HEK293 (cell line): ENCODE measurements at regions not wholly inside any gene's neighbourhood (a gene's known extent, or its start where the extent isn't known, plus 50 kb on each side); places are given as distances from the start of the nearest gene placed in this dataset.
A peak's percentile ranks its signal among the peaks of the same experiment; 100 is the strongest.

Experiments
- CTCF ChIA-PET: fragments of 350-600 bp; formaldehyde crosslinking; extraction: SDS; loops from one replicate; lab custom pipeline; 2021; ENCODE audit warnings: antibody characterized with exemption; lab: Yijun Ruan, JAX
- POLR2A ChIA-PET: fragments of 300-600 bp; formaldehyde crosslinking; extraction: SDS; loops from one replicate; lab custom pipeline; 2020; ENCODE audit warnings: antibody characterized with exemption, inconsistent platforms; lab: Yijun Ruan, JAX
- H3K27ac ChIP-seq: fragments of 200-500 bp; sonication (Bioruptor generic); 2 replicates; pipeline ENCODE4 v1.5.1; 2014; ENCODE audit warnings: low read depth, low read length, control low read depth, inconsistent platforms; ENCODE audit errors: extremely low read depth
- H3K36me3 ChIP-seq, 2 experiments: fragments of 200-500 bp in 1 of 2; sonication (Bioruptor generic) in 1 of 2; 1 replicate in 1 of 2; 2 replicates in 1 of 2; pipeline ENCODE4 v1.5.1; 2014 to 2017; ENCODE audit warnings: inconsistent platforms in 2 of 2, low read length in 2 of 2; ENCODE audit not compliant: control insufficient read depth in 2 of 2, insufficient read depth in 1 of 2
- H3K4me1 ChIP-seq: fragments of 200-500 bp; sonication (Bioruptor generic); 2 replicates; pipeline ENCODE4 v1.5.1; 2014; ENCODE audit warnings: mild to moderate bottlenecking, low read length, inconsistent platforms; ENCODE audit not compliant: control insufficient read depth, insufficient read depth
- H3K4me3 ChIP-seq: 2 replicates; pipeline ENCODE4 v1.5.1; 2011; ENCODE audit warnings: low read depth, mild to moderate bottlenecking, control low read depth, low read length, moderate library complexity
- H3K9me3 ChIP-seq: fragments of 200-500 bp; sonication (Bioruptor generic); 2 replicates; pipeline ENCODE4 v1.5.1; 2014; ENCODE audit warnings: low read depth, low read length, inconsistent platforms; ENCODE audit not compliant: control insufficient read depth, insufficient read depth
- EGR2 ChIP-seq: fragments of 450-650 bp; formaldehyde crosslinking; IDR thresholded peaks from 2 replicates; pipeline ENCODE4 v1.5.1; 2016; ENCODE audit warnings: low read depth, missing biosample characterization, missing genetic modification characterization
- GLI4 ChIP-seq: fragments of 450-650 bp; formaldehyde crosslinking; IDR thresholded peaks from 2 replicates; pipeline ENCODE4 v1.5.1; 2016; ENCODE audit warnings: missing biosample characterization, missing genetic modification characterization
- KLF16 ChIP-seq: fragments of 450-650 bp; formaldehyde crosslinking; IDR thresholded peaks from 2 replicates; pipeline ENCODE4 v1.5.1; 2017; ENCODE audit warnings: missing biosample characterization, missing genetic modification characterization
- TRIM28 ChIP-seq: IDR thresholded peaks from 2 replicates; pipeline ENCODE4 v1.6.1; 2011; ENCODE audit warnings: low read length, control low read depth, borderline replicate concordance
- ZFHX2 ChIP-seq: fragments of 450-650 bp; formaldehyde crosslinking; conservative IDR thresholded peaks from 2 replicates; pipeline ENCODE4 v1.5.1; 2016; ENCODE audit warnings: missing biosample characterization, missing genetic modification characterization
- ZNF138 ChIP-seq: fragments of 450-650 bp; formaldehyde crosslinking; IDR thresholded peaks from 2 replicates; pipeline ENCODE4 v1.5.1; 2016; ENCODE audit warnings: missing biosample characterization, missing genetic modification characterization, borderline replicate concordance
- ZNF274 ChIP-seq, 2 experiments: fragments of 200-500 bp in 1 of 2; fragments of 450-650 bp in 1 of 2; sonication (Bioruptor generic) in 1 of 2; formaldehyde crosslinking in 1 of 2; IDR thresholded peaks; 2 replicates each; pipeline versions ENCODE4 v1.5.1 to v1.6.1; 2014 to 2016; ENCODE audit warnings: borderline replicate concordance in 1 of 2, inconsistent platforms in 1 of 2, low read length in 1 of 2, missing biosample characterization in 1 of 2, missing genetic modification characterization in 1 of 2
- ZNF302 ChIP-seq: fragments of 450-650 bp; formaldehyde crosslinking; IDR thresholded peaks from 2 replicates; pipeline ENCODE4 v1.5.1; 2016; ENCODE audit warnings: missing biosample characterization, missing genetic modification characterization, low read depth
- ZNF335 ChIP-seq: fragments of 450-650 bp; formaldehyde crosslinking; conservative IDR thresholded peaks from 2 replicates; pipeline ENCODE4 v1.5.1; 2016; ENCODE audit warnings: missing biosample characterization, missing genetic modification characterization
- ZNF549 ChIP-seq: fragments of 450-650 bp; IDR thresholded peaks from 2 replicates; pipeline ENCODE4 v1.5.1; 2018; ENCODE audit warnings: missing biosample characterization, missing genetic modification characterization, mild to moderate bottlenecking, inconsistent platforms, moderate library complexity
- ZNF558 ChIP-seq: fragments of 450-650 bp; formaldehyde crosslinking; IDR thresholded peaks from 2 replicates; pipeline ENCODE4 v1.5.1; 2016; ENCODE audit warnings: missing biosample characterization, missing genetic modification characterization
- ZNF561 ChIP-seq: fragments of 450-650 bp; IDR thresholded peaks from 2 replicates; pipeline ENCODE4 v1.5.1; 2018; ENCODE audit warnings: missing biosample characterization, missing genetic modification characterization, borderline replicate concordance
- ZNF596 ChIP-seq: fragments of 450-650 bp; IDR thresholded peaks from 2 replicates; pipeline ENCODE4 v1.5.0; 2018; ENCODE audit warnings: missing biosample characterization, mild to moderate bottlenecking, missing genetic modification characterization, moderate library complexity
- ZNF629 ChIP-seq: fragments of 450-650 bp; formaldehyde crosslinking; IDR thresholded peaks from 2 replicates; pipeline ENCODE4 v1.5.1; 2017; ENCODE audit warnings: missing biosample characterization, missing genetic modification characterization
- ZNF768 ChIP-seq: fragments of 450-650 bp; formaldehyde crosslinking; IDR thresholded peaks from 2 replicates; pipeline ENCODE4 v1.5.1; 2018; ENCODE audit warnings: missing biosample characterization, mild to moderate bottlenecking, missing genetic modification characterization
- TF ChIP-seq, protein P1 (sequence below): fragments of 450-650 bp; formaldehyde crosslinking; IDR thresholded peaks from 2 replicates; pipeline ENCODE4 v1.5.1; 2016; ENCODE audit warnings: missing biosample characterization, missing genetic modification characterization, low read depth

DNA sequence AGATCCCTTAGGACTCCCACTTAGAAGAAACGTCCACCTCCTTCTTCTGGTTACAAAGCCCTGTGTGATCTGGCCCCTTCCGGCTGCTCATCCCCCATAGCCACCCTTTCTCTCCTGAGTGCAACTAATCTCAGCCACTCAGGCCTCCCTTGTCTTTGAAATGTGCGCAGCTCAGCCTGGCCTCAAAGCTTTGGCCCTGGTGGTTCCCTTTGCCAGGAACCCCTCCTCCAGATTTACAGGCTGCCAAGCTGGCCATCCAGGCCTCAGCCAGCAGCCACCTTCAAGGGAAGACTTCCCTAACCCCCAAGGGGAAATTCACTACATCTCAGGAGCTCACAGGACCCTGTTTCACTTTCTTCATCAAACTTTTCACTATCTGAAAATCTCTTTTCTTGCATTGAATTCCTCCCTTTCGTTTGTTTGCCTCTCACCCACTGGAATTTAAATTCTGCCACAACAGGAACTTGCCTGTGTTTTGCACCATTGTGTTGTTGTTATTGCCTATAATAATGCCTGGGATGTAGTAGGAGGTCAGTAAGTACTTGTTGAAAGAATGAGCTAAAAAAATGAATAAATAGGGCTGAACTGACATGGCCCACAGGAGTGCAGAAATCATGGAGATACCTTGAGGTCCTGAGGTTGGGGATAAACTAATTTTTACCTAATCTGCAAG is 109.5 kb upstream of the PFN2 start:
- ChIA-PET POLR2A (no interaction called here), CTCF (no interaction called here)
- no peaks in the 10 kb centered on the region for H3K36me3 ChIP-seq
- no peak overlapping the region for H3K4me3 ChIP-seq
- H3K4me1 ChIP-seq: no peaks in the 10 kb centered on the region
- no peak overlapping the region for H3K27ac ChIP-seq
- H3K9me3 ChIP-seq: no peaks in the 10 kb centered on the region
- no peak for TF ChIP-seq ZNF561 (tag by site-specific recombination)
- TF ChIP-seq ZNF335 (tag by site-specific recombination): no peak
- TF ChIP-seq ZNF558 (tag by site-specific recombination): no peak
- TF ChIP-seq ZNF138 (tag by site-specific recombination): no peak
- TF ChIP-seq GLI4: no peak
- TF ChIP-seq TRIM28: no peak
- TF ChIP-seq ZNF302 (tag by site-specific recombination): no peak

DNA sequence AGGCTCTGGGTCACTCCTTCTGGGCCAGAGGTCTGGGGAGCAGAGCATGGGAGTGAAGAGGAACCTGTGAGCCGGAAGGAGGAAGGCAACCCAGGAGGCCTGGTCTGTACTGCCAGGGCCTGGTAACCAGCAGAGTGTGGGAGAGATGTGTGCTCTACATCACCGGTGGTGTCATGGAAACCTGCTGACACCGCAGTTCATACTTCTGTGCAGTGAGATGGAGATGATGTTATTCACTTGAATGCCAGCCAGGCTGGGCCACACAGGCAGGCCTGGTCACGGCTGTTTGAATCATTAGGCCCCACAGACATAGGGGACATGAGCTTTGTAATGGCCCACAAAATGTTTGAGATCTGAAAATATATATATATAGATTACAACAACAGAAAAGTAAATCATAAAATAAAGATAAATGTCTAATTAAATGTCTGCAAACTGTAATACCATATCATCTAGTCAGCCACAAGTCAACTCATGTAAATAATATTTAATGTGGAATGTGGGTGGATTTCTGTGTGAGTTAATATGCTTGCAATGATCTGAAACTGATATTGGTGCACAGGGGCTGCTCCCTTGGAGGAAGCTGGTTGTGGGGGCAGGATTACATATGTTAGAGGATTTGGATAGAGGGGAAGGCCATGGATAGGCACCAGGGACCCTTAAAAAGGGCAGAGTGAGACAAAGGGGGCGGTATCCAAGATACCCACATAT is 108.5 kb upstream of the PFN2 start:
- H3K4me3 ChIP-seq: no peak overlapping the region
- POLR2A ChIA-PET: no interaction called here
- CTCF ChIA-PET: interaction anchor here (0.7 kb wide), 1 partner anchor 94 kb away, joined by 4 read pairs; no protein-coding TSS in a partner anchor

DNA sequence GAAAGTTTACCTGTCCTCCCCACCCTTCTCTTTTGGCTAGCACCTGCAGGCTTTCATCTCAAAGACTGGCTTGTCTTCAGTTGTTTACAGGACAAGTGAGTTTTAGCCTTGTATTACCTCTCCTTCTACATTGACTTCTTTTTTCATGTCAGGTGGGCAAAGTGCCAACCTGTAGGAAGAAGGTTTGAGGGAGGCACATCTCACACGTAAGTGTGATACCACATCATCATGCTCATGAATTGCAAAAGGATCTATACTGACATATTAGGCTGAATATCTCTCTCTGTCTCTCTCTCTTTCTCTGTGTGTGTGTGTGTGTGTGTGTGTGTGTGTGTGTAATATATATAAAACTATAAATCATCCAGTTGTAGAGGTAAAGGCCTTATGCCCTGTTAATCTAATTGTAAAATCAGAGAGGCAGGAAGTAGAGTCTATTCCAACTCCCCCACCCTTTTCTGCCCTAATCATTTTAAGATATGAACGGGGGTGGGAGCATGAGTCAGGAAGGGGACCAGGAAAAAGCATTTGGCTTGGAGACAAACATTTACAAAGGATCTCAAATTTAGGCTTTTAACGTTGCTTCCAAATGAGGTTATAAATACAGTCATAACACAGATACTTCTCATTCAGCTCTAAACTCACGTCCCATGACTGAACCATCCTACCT is 107.0 kb upstream of the PFN2 start:
- H3K9me3 ChIP-seq: no peaks in the 10 kb centered on the region
- H3K4me3 ChIP-seq: no peak overlapping the region
- TF ChIP-seq ZNF629 (tag by site-specific recombination) (no peak), ZNF549 (tag by site-specific recombination) (no peak), ZNF274 (IDR thresholded peaks at IDR 0.05; ENCODE audit: low read length) (no peak), ZNF274 (tag by site-specific recombination; IDR thresholded peaks at IDR 0.05; ENCODE audit: borderline replicate concordance) (no peak), EGR2 (tag by site-specific recombination) (0 out of 2 replicates have a peak, but pooled peaks have one; percentile 20), ZFHX2 (peak; percentile 55; the same call in 1 of the 2 replicates)
- TF ChIP-seq, all 188 proteins: peak for 2
- POLR2A ChIA-PET: no interaction called here
- H3K36me3 ChIP-seq: no peaks in the 10 kb centered on the region
- no peak overlapping the region for H3K27ac ChIP-seq
- no peaks in the 10 kb centered on the region for H3K4me1 ChIP-seq
- CTCF ChIA-PET: no interaction called here

More for the DNA sequence above, 108.5 kb upstream of the PFN2 start:
- H3K36me3 ChIP-seq: no peaks in the 10 kb centered on the region
- no peaks in the 10 kb centered on the region for H3K4me1 ChIP-seq
- no peaks in the 10 kb centered on the region for H3K9me3 ChIP-seq
- no peak overlapping the region for H3K27ac ChIP-seq
- TF ChIP-seq, protein P1, sequence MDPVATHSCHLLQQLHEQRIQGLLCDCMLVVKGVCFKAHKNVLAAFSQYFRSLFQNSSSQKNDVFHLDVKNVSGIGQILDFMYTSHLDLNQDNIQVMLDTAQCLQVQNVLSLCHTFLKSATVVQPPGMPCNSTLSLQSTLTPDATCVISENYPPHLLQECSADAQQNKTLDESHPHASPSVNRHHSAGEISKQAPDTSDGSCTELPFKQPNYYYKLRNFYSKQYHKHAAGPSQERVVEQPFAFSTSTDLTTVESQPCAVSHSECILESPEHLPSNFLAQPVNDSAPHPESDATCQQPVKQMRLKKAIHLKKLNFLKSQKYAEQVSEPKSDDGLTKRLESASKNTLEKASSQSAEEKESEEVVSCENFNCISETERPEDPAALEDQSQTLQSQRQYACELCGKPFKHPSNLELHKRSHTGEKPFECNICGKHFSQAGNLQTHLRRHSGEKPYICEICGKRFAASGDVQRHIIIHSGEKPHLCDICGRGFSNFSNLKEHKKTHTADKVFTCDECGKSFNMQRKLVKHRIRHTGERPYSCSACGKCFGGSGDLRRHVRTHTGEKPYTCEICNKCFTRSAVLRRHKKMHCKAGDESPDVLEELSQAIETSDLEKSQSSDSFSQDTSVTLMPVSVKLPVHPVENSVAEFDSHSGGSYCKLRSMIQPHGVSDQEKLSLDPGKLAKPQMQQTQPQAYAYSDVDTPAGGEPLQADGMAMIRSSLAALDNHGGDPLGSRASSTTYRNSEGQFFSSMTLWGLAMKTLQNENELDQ: no peak
- no peak for TF ChIP-seq ZNF768 (tag by site-specific recombination)
- no peak for TF ChIP-seq EGR2 (tag by site-specific recombination)
- no peak for TF ChIP-seq ZNF596
- no peak for TF ChIP-seq KLF16
